GM20000 (cell line): ENCODE measurements at regions not wholly inside any gene's neighbourhood (a gene's known extent, or its start where the extent isn't known, plus 50 kb on each side); places are given as distances from the start of the nearest gene placed in this dataset.

Experiments used
- DNase-seq: peaks from one replicate; pipeline ENCODE4 v3.0.0; 2012; ENCODE audit warnings: low spot score
- CTCF ChIP-seq: IDR thresholded peaks from 2 replicates; pipeline ENCODE4 v1.5.1; 2012; ENCODE audit warnings: mild to moderate bottlenecking, control low read depth; ENCODE audit errors: extremely low read depth, missing control alignments

GRCh38 chr5:123719004-123719403 lies 207.0 kb downstream of the CSNK1G3 start:
- DNase-seq: no peak
- no peak for TF ChIP-seq CTCF

- no peak for DNase-seq
- TF ChIP-seq CTCF: no peak
Observed at GRCh38 chr5:123718238-123718637, 206.3 kb downstream of the CSNK1G3 start.

GRCh38 chr5:123717139-123717538 lies 205.2 kb downstream of the CSNK1G3 start:
- TF ChIP-seq CTCF: no peak
- DNase-seq: no peak

GRCh38 chr5:123710031-123710430 lies 198.1 kb downstream of the CSNK1G3 start:
- TF ChIP-seq CTCF: no peak
- DNase-seq: no peak

- no peak for DNase-seq
- no peak for TF ChIP-seq CTCF
Observed at GRCh38 chr5:123709422-123709821, 197.4 kb downstream of the CSNK1G3 start.

GRCh38 chr5:123708074-123708806 lies 196.3 kb downstream of the CSNK1G3 start:
- TF ChIP-seq CTCF: no peak
- no peak for DNase-seq

GRCh38 chr5:123706531-123706930 lies 194.6 kb downstream of the CSNK1G3 start:
- TF ChIP-seq CTCF: no peak

More at GRCh38 chr5:123706531-123706930, 194.6 kb downstream of the CSNK1G3 start:
- no peak for DNase-seq
